ENCODE measurements at regions not wholly inside any gene's neighbourhood (a gene's known extent, or its start where the extent isn't known, plus 50 kb on each side); places are given as distances from the start of the nearest gene placed in this dataset.

- no peak for DNase-seq (ENCODE audit: low read depth in 3 of 3, low spot score in 2 of 3)
These were observed 271.1 kb upstream of the CHD6 start for GRCh38 chr20:41889126-41889843.

GRCh38 chr20:41888434-41888833 is 270.3 kb upstream of the CHD6 start:
- DNase-seq (ENCODE audit: low read depth in 3 of 3, low spot score in 2 of 3): no peak

DNA sequence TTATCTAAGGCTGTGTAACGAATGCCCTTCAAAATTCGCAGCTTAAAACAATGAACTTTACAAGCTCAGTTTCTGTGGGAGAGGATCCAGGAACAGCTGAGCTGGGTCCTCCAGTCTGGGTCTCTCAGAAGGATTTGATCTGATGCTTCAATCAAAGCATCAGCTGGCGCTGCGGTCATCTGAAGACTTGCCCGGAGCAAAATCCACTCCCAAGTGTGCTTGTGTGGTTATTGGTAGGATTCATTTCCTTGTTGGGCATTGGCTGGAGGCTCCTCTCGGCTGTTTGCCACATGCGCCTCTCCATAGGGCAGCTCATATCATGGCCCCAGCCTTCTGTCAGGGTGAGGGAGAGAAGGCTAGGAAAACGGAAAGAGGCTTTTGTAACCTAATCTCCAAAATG is 269.3 kb upstream of the CHD6 start:
- DNase-seq (ENCODE audit: low read depth in 3 of 3, low spot score in 2 of 3): no peak

DNA sequence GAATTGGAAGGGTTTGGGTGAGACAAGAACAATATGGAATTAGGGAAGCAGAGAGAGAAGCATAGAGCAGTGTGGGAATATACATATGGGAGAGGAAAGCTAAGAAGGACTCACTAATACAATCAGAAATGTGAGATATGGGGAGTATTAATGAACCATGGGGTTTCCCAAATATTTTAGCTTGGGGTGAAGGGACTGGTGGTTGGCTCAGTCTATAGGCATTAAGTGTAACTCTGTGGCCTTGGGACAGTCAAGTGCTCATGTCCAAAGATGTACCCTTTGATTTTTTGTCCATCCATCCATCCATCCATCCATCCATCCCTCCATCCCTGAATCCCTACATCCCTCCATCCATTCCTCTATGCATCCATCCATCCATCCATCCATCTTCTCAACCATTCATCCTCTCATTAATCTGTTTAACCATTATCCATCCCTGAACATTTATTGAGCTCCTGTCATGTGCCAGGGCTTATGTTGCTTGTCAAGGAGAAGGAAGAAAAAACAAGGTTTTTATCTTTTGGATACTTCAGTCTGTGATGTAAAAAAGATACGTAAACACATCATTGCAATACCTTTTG is 263.4 kb upstream of the CHD6 start:
- no peak for DNase-seq (ENCODE audit: low read depth in 3 of 3, low spot score in 2 of 3)

DNA sequence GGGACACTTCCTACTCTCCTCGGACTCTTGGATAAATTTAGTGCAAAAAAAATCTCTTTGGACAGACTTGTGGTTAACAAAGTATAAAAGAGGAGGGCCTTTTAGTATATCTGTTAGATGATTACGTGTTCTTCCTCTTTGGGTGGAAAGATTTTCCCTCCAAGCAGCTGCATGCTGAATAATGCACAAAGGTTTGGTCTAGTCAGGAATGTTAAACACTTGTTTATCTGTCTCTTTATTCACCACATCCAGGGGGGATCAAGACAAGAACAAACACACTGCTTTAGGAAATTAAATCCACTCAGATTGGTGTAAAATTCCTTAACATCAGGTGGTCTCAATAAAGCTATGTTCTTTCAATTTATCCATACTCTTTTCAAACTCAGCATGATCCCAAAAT is 260.9 kb upstream of the CHD6 start:
- DNase-seq (ENCODE audit: low read depth in 3 of 3, low spot score in 2 of 3): no peak

DNA sequence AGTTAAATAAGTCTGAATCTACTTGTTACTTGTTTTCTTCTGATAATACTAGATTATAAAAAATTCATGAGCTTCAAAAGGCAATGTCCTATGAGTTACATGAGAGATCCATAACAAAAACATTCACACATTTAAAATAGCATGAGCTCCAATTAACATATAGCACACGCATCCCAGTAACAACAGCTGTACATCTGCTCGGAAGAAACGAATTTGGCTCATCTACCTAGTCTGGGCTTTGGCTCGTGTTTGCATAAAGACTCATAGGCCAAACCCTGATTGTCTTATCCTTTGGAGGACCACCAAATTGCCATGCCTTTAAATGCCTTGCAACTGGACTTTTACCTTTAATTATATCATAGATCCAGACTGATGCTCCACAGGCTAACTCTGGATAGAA is 259.7 kb upstream of the CHD6 start:
- DNase-seq (ENCODE audit: low read depth in 3 of 3, low spot score in 2 of 3): no peak

DNA sequence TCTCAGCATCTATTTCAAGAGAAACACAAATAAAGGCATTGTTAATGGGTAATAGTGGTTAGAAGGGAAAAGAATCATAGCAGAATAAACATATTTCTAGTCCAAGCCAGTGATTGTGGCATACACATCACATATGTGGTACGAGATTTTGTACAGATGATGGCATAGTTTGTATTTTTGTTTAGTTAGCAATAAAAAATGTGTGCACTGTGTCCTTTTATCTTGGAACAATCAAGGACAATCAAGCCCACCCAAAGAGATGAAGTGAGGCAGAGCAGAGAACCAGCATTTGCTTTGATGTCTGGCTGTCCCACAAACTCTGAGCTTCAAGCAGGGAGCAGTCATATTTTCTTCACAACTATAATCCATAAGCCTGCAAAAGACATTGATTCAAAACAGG is 256.5 kb upstream of the CHD6 start:
- no peak for DNase-seq (ENCODE audit: low read depth in 3 of 3, low spot score in 2 of 3)

DNA sequence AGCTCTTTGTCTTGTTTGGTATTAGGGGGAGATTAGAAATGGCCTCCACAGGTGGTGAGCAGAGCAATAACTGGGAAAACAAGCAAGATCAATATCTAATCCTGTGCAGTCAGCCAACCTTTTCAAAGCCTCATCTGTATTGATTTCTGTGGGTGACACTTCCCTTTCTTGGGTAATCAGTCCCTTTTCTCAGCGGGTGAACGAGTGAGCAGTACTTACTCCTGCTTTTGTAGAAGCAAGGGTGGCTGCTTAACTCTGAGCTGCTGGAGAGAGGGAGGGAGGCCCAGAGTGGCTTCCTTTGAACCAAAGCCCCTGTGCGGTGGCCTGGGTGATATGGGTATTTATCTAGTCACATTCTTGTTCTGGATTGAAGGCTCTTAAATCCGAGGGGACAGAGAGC is 254.8 kb upstream of the CHD6 start:
- no peak for DNase-seq (ENCODE audit: low read depth in 3 of 3, low spot score in 2 of 3)

DNA sequence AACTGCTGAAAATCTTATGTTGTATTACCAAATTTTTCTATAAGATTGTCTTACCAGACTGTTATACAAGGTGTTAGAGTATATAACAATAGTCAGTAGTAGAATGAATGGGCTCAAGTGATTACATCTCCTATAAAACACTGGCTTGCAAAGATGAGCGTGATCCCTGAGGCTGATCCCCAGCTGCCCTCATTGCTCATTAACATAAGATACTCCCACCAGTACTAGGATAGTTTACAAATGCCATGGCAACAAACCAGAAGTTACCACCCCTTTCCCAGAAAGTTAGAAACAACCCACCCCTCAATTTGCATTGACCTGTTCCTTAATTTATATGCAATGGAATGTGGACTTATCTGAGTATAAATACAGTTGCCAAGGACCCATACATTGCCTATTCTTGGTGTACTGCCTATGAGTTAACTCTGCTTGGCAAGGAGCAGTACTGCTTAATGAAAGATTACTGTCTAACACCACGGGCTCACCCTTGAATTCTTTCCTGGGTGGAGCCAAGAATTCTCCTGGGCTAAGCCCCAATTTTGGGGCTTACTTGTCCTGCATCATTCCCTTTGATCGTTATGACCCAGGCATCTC is 252.8 kb upstream of the CHD6 start:
- no peak for DNase-seq (ENCODE audit: low read depth in 3 of 3, low spot score in 2 of 3)

DNA sequence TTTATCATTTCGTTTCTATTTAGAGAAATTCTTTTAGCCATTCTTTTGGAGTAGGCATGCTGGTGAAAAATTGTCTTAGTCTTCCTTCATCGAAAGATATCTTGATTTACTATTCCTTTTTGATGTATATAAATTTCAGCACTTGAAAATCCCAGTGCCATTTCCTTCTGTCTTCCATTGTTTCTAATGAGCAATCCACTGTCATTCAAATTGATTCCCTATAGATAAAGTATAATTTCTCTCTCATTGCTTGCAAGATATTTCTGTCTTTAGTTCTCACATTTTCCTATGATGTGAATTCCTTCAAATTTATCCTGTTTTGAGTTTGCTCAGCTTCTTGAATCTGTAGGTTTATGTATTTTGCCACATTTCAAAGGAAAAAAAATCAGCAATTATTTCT is 251.1 kb upstream of the CHD6 start:
- no peak for DNase-seq (ENCODE audit: low read depth in 3 of 3, low spot score in 2 of 3)

DNA sequence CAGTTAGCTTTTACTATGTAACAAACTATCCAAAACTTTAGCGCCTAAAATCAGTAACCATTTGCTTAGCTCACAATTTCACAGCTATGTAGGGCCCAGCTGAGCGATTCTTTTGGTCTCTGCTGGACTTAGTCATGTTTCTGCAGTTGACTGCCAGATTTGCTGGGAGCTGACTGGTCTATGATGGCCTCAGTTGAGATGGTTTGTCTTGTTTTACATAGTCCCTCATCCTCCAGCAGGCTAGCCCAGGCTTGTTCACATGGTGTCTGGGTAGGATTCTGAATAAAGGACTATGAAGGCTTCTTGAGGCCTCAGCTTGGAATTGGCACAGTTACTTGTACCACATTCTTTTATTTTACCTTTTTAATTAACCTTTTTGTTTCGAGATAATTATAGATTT is 247.8 kb upstream of the CHD6 start:
- DNase-seq (ENCODE audit: low read depth in 3 of 3, low spot score in 2 of 3): no peak

DNA sequence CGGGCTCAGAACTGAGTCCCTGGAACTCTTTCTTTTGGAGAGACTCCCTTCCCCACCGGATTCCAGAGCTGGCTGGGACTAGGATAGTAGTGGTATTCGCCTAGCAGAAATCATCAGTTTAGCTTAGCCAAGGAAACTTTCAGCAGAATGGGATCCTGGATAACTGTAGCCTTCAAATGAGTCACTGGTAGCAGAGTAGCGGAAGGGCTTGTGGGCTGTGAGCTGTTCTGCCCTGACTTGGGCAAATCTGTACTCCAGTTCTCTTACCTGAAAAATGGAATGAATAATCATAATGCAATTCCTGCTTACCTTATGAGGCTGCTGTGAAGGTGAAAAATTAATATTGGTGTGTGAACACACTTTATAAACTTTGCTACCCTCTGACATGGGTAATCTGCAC is 244.3 kb upstream of the CHD6 start:
- no peak for DNase-seq (ENCODE audit: low read depth in 3 of 3, low spot score in 2 of 3)

DNA sequence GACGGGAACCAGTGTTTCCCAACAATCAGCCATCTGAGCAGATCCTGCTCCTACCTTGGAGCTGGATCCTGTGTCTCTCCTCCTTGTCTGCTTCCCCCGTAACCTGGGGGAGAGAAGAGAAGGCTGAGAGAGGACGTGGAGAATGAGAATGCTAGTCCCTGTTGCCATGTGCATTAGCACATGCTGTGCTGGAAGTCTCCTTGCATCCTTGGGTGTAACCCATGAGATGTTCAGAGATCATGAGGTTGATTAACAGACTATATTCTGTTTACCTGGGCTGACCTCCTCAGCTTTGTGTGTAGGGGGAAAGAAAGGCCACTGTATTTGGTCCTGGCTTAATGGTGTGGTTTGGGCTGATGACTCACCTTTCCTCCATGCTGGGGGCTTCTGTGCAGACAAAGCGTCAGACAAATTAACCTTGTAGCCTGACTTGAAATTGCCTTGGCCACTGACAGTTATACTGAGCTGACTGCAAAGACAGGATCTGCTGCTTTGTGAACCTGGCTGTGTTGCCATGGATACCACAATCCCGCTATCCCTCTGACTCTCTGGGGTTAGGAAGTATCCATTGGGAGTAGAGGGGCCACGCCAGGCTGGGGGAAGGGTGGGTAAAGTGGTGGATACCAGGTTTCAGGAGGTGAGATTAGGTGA is 243.7 kb upstream of the CHD6 start:
- DNase-seq (ENCODE audit: low read depth in 3 of 3, low spot score in 2 of 3): no peak

GRCh38 chr20:41854765-41855164 is 236.6 kb upstream of the CHD6 start:
- DNase-seq (ENCODE audit: low read depth in 3 of 3, low spot score in 2 of 3): no peak

DNA sequence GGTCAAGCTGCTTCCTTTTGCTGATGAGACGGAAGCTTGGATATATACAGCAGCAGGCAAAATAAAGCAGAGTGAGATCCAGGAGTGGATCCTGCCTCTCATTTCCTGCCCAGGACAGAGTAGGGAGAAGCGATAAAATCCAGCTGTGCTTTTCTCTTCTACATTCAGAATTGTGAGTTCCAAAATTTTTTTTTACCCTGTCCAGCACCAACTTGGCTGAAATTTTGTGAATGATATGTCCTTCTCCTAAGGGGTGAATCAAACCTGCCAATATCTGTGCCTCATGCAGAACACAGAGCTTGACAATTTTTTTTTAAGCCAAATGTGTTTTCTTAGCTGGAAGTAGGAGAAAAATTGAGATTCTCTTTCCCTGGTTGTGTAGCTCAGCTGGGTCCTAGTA is 235.6 kb upstream of the CHD6 start:
- DNase-seq (ENCODE audit: low read depth in 3 of 3, low spot score in 2 of 3): no peak

GRCh38 chr20:41848180-41848579 is 230.0 kb upstream of the CHD6 start:
- no peak for DNase-seq (ENCODE audit: low read depth in 3 of 3, low spot score in 2 of 3)

DNA sequence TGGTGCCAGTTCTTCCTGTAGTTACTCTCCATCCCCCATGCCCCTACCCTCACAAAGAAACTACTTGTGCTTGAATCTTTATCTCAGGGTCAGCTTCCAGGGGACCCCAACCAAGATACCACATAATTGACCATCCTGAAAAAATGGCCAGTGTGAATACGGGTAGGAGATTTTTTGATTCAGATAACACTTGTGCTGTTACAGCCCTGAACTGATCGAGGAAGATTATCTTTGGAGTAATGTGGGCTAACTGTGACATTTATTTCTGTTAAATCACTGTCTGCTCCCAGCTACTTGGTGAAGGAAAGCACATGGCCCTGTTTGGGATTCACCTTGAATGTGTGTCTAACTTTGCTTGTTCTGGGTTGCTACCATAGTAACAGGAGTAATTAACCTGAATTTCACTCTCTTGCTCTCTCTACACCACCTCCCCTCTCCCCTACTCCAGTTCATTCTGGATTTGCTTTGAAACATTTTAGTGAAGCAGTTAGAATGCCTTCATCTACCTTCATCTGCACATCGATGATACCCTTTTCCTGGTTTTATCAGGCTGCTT is 219.6 kb upstream of the CHD6 start:
- no peak for DNase-seq (ENCODE audit: low read depth in 3 of 3, low spot score in 2 of 3)

DNA sequence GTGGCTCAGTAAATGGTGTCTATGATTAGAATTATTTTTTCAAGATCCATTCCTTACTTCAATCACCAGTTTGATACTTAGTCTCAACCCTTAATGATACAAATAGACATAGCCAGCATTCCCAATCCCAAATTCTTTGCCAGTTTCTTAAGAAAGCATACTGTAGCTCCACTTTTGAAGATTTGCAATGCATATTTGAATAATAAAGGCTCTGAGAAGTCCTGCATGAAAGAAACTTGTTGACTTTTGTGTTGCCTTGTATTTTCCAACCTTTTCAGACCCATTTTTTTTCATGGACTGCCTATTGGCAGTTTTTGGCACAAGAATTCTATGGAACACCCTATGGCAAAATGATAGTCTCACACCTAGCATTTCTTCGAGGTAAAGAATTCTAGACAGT is 215.6 kb upstream of the CHD6 start:
- no peak for DNase-seq (ENCODE audit: low read depth in 3 of 3, low spot score in 2 of 3)

DNA sequence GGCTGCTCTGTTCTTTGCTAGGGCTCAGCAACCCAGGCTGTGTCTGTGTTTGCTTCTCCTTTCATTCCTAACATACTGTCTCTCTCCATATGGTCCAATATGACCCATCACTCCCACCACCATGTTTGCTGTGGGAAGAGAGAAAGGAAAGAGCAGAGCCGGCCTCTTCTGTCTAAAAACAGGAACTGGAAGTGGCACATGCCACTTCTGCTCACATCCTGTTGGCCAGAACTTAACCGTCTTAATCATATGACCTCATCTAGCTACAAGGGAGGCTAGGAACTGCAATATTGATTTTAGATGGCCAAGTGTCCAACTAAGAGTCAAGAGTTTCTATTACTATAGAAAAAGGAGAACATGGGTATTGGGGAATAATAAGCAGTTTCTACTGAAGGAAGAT is 212.5 kb upstream of the CHD6 start:
- no peak for DNase-seq (ENCODE audit: low read depth in 3 of 3, low spot score in 2 of 3)

GRCh38 chr20:41819436-41819835 is 201.3 kb upstream of the CHD6 start:
- DNase-seq (ENCODE audit: low read depth in 3 of 3, low spot score in 2 of 3): no peak

GRCh38 chr20:41818991-41819390 is 200.8 kb upstream of the CHD6 start:
- no peak for DNase-seq (ENCODE audit: low read depth in 3 of 3, low spot score in 2 of 3)

GRCh38 chr20:41818369-41818768 is 200.2 kb upstream of the CHD6 start:
- DNase-seq (ENCODE audit: low read depth in 3 of 3, low spot score in 2 of 3): no peak
